Right atrium auricular region (tissue), 2 donors: ENCODE measurements at regions not wholly inside any gene's neighbourhood (a gene's known extent, or its start where the extent isn't known, plus 50 kb on each side); places are given as distances from the start of the nearest gene placed in this dataset.

ENCODE experiments used
- DNase-seq: peaks from one replicate; pipeline ENCODE4 v3.0.0-alpha.2; 2019; ENCODE audit warnings: low spot score
- H3K27ac ChIP-seq, 2 donors: fragments of 200-600 bp; sonication (generic); 1 replicate in 1 of 2; 2 replicates in 1 of 2; pipeline ENCODE4 v1.5.1; 2016 to 2019
- H3K27me3 ChIP-seq, 2 donors: fragments of 200-600 bp; sonication (generic); one replicate each; pipeline versions ENCODE4 v1.5.1 to v1.6.0; 2017 to 2019
- H3K36me3 ChIP-seq: fragments of 200-600 bp; sonication (generic); one replicate; pipeline ENCODE4 v1.5.1; 2016
- H3K4me1 ChIP-seq, 2 donors: fragments of 200-600 bp; sonication (generic); one replicate each; pipeline versions ENCODE4 v1.5.1 to v1.6.0; 2017 to 2019
- H3K4me3 ChIP-seq, 2 donors: fragments of 200-600 bp; sonication (generic); 1 replicate in 1 of 2; 2 replicates in 1 of 2; pipeline ENCODE4 v1.5.1; 2017 to 2019; ENCODE audit warnings: mild to moderate bottlenecking in 1 of 2, moderate library complexity in 1 of 2
- H3K9me3 ChIP-seq, 2 donors: fragments of 200-600 bp; sonication (generic); one replicate each; pipeline ENCODE4 v1.5.1; 2019
- TF ChIP-seq, protein P1 (sequence below), 2 donors: fragments of 200-600 bp; sonication (generic); IDR thresholded peaks; one replicate each; pipeline ENCODE4 v1.5.1; 2019; ENCODE audit warnings: antibody characterized with exemption in 2 of 2

DNA sequence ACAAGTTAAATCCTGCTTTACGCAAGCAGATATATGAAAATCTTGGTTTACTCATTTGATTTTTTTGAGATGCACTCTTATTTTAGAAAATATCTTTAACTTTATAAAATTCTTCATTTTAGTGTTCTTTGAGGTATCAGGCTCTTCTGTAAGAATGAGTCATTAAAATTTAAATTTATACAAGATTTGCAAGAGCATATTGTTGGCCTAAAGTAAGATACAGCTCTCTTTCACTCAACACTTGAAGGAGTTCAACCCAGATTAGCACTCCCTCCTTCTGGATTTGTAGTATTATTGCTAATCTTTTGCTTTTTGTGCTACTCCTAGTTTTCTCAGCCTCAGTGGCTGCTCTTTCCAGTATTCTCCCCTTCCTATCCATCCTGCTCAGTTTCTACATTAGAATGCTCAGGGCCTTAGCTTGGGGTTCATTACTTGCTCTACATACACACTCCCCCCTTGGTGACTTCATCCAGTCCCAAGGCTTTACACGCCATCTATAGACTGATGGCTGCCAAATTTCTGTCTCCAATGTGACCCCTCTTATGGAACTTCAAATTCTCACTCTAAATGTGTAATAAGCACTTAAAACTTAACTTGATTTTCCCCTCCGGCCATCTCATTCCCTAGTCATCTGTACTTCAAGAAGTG, 425.3 kb upstream of the FANCL start:
- TF ChIP-seq, protein P1, sequence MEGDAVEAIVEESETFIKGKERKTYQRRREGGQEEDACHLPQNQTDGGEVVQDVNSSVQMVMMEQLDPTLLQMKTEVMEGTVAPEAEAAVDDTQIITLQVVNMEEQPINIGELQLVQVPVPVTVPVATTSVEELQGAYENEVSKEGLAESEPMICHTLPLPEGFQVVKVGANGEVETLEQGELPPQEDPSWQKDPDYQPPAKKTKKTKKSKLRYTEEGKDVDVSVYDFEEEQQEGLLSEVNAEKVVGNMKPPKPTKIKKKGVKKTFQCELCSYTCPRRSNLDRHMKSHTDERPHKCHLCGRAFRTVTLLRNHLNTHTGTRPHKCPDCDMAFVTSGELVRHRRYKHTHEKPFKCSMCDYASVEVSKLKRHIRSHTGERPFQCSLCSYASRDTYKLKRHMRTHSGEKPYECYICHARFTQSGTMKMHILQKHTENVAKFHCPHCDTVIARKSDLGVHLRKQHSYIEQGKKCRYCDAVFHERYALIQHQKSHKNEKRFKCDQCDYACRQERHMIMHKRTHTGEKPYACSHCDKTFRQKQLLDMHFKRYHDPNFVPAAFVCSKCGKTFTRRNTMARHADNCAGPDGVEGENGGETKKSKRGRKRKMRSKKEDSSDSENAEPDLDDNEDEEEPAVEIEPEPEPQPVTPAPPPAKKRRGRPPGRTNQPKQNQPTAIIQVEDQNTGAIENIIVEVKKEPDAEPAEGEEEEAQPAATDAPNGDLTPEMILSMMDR (IDR thresholded peaks at IDR 0.05) = no peak
- no peak for DNase-seq
- Histone ChIP-seq H3K36me3 (no peaks in the 10 kb centered on the region), H3K4me1 (no peaks in the 10 kb centered on the region), H3K9me3 (peaks cover 0 to 4% of the 10 kb centered on the region in 2 donors), H3K4me3 (no peak overlapping the region), H3K27ac (no peak overlapping the region), H3K27me3 (no peaks in the 10 kb centered on the region)

DNA sequence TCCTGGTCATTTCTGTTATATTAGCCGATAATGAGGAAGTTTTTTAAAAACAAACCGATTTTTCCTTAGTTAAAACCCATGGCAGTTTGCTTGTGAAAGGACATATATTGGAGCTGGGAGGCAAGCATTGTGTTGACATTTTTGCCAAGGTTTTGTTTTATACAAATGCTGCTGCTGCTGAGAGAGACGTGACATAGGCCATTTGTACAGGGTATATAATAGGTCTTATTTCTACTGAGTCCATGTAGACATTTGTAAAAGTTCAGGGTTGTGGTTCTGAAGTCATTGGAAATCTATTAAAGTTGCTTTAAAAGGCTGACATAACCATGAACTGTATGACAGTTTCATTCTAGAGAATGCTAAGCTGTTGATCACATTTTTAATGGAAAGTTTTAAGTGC, 424.0 kb upstream of the FANCL start:
- Histone ChIP-seq H3K27me3 (no peaks in the 10 kb centered on the region), H3K4me1 (no peaks in the 10 kb centered on the region), H3K4me3 (no peak overlapping the region), H3K27ac (no peak overlapping the region), H3K9me3 (peaks cover 0 to 4% of the 10 kb centered on the region in 2 donors), H3K36me3 (no peaks in the 10 kb centered on the region)
- DNase-seq = no peak
- TF ChIP-seq, protein P1 (IDR thresholded peaks at IDR 0.05) = no peak

DNA sequence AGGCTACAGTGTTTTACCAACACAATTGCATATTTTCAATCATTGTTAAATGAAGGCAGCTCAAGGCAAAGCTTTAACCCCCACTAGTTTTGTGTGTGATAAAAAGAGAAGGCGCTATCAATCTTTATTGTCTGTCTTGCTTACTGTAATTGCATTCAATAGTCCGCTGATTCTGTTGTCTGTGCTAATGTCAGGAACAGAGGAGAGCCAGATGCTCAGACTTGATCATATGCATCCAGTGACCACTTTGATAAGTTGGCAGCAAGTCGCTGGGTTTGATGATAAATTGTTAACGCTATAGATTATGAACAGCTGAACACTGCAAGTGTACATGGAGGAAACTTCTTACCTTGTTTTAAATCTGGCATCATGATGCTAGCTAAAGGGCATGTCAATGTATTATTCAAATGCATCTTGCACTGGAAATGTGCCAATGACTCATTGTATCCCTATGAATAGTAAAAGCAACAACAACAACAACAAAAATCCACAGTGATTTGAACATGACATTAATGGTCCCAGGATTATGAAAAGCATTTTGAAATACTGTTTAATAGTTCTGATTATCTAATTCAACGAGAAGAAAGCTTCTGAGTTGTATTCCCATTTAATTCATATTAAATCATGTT, 423.5 kb upstream of the FANCL start:
- no peak overlapping the region for H3K27ac ChIP-seq
- H3K27me3 ChIP-seq = no peaks in the 10 kb centered on the region

DNA sequence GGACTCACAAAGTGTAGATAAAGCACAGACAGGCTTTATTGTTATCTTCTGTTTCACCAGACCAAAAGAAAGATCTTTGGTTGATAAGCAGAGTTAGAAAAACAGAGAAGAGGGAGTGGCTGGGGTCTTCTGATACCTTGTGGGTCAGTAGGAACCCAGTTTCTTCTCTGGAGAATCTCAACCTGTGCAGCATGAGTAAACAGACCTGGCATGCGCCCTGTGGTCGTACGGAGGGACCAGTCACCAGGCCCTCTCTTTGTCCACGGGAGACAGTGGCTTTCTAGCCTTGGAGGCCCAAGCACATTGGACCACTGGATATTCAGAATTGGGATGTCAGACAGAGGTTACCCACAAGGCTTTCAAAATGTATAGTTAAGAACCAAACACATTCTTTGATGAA, 418.9 kb upstream of the FANCL start:
- Histone ChIP-seq H3K27ac (no peak overlapping the region), H3K4me1 (no peaks in the 10 kb centered on the region), H3K36me3 (no peaks in the 10 kb centered on the region), H3K9me3 (no peaks in the 10 kb centered on the region), H3K27me3 (no peaks in the 10 kb centered on the region), H3K4me3 (no peak overlapping the region)
- DNase-seq = no peak
- TF ChIP-seq, protein P1 (IDR thresholded peaks at IDR 0.05) = no peak

More for the DNA sequence above, 423.5 kb upstream of the FANCL start:
- H3K4me3 ChIP-seq = no peak overlapping the region
- H3K4me1 ChIP-seq = no peaks in the 10 kb centered on the region
- DNase-seq = no peak
- H3K36me3 ChIP-seq = no peaks in the 10 kb centered on the region
- H3K9me3 ChIP-seq = peaks cover 0 to 4% of the 10 kb centered on the region in 2 donors
- TF ChIP-seq, protein P1 (IDR thresholded peaks at IDR 0.05) = no peak

DNA sequence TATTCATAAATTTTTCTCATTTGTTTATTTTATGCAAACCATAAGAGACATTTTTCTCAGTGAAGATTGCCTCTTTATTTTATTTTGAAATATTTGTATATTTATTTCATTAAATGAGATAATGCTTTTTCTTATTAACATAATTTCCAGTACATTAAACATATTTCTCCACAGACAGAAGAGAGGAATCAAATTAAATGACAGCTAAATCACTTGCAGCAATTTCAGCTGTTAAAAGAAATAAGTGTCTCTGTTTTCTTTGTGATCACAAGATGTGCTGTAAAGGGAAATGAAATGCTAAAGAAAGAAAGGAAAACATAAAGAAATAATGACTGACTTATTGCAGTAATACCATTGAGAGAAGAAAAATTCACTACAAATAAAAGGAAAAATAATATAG, 414.0 kb upstream of the FANCL start:
- H3K27ac ChIP-seq = no peak overlapping the region
- DNase-seq = no peak
- no peaks in the 10 kb centered on the region for H3K9me3 ChIP-seq
- TF ChIP-seq, protein P1 (IDR thresholded peaks at IDR 0.05) = no peak
- H3K36me3 ChIP-seq = no peaks in the 10 kb centered on the region
- no peaks in the 10 kb centered on the region for H3K27me3 ChIP-seq
- H3K4me3 ChIP-seq = no peak overlapping the region
- H3K4me1 ChIP-seq = no peaks in the 10 kb centered on the region
